ENCODE measurements at regions not wholly inside any gene's neighbourhood (a gene's known extent, or its start where the extent isn't known, plus 50 kb on each side); places are given as distances from the start of the nearest gene placed in this dataset.

GRCh38 chr6:15779726-15780125 lies 116.9 kb upstream of the DTNBP1 start:
- TF ChIP-seq CTCF (conservative IDR thresholded peaks at IDR 0.05; ENCODE audit: low read depth in 2 of 2) (no peak), EZH2 (IDR thresholded peaks at IDR 0.05; ENCODE audit: low read depth, unreplicated experiment) (no peak), POLR2AphosphoS5 (IDR thresholded peaks at IDR 0.05; ENCODE audit: low read depth) (no peak)
